Heart right ventricle (tissue), 16 donors: ENCODE measurements at regions not wholly inside any gene's neighbourhood (a gene's known extent, or its start where the extent isn't known, plus 50 kb on each side); places are given as distances from the start of the nearest gene placed in this dataset.

ENCODE experiments used
- ATAC-seq, 8 donors: fragments of 200-7000 bp; cut with Tn5 transposase; one replicate each; pipeline ENCODE4 v1.9.1; 2020; ENCODE audit warnings: mild to moderate bottlenecking in 8 of 8, moderate library complexity in 8 of 8, moderate number of reproducible peaks in 1 of 8
- DNase-seq, 2 donors: peaks; one replicate each; pipeline ENCODE4 v3.0.0-alpha.2; 2020
- H3K27ac ChIP-seq, 10 donors: fragments of 200-600 bp; sonication (generic) in 2 of 10; one replicate each; pipeline versions ENCODE4 v1.5.0 to v1.8.0; 2020 to 2022; ENCODE audit warnings: mild to moderate bottlenecking in 3 of 10
- H3K27me3 ChIP-seq, 7 donors: fragments of 200-600 bp; one replicate each; pipeline ENCODE4 v1.8.0; 2021 to 2022; ENCODE audit warnings: mild to moderate bottlenecking in 2 of 7
- H3K36me3 ChIP-seq, 9 donors: fragments of 200-600 bp; sonication (generic) in 1 of 9; one replicate each; pipeline versions ENCODE4 v1.5.0 to v1.8.0; 2020 to 2022; ENCODE audit warnings: mild to moderate bottlenecking in 2 of 9
- H3K4me1 ChIP-seq, 9 donors: fragments of 200-600 bp; sonication (generic) in 1 of 9; one replicate each; pipeline versions ENCODE4 v1.5.0 to v1.8.0; 2020 to 2022; ENCODE audit warnings: mild to moderate bottlenecking in 4 of 9
- H3K4me3 ChIP-seq, 10 donors: fragments of 200-600 bp; sonication (generic) in 2 of 10; one replicate each; pipeline versions ENCODE4 v1.5.0 to v1.8.0; 2020 to 2022; ENCODE audit warnings: mild to moderate bottlenecking in 7 of 10, moderate library complexity in 2 of 10
- H3K9me3 ChIP-seq, 11 donors: fragments of 200-600 bp in 10 of 11; sonication (generic) in 2 of 11; one replicate each; pipeline versions ENCODE4 v1.5.0 to v1.8.0; 2013 to 2022; ENCODE audit warnings: mild to moderate bottlenecking in 2 of 11, control low read depth in 1 of 11, moderate library complexity in 1 of 11
- CTCF ChIP-seq, 9 donors: fragments of 200-600 bp; sonication (generic) in 2 of 9; IDR thresholded peaks; one replicate each; pipeline versions ENCODE4 v1.5.0 to v1.8.0; 2021 to 2022; ENCODE audit warnings: antibody characterized with exemption in 9 of 9, mild to moderate bottlenecking in 5 of 9, moderate library complexity in 1 of 9
- WGBS, 2 donors: extraction: QIAGEN DNeasy Blood & Tissue Kit; methylation state at CpG; one replicate each; pipeline ENCODE4 v1.1.7; 2013; ENCODE audit warnings: inconsistent platforms in 1 of 2; 5-methylcytosine and 5-hydroxymethylcytosine counted together
- intact Hi-C, 10 donors: fragments of 100-400 bp; cut with DNase I; formaldehyde crosslinking; loops; one replicate each; pipeline versions ENCODE4 v1.11.1 to v1.14.2; 2022
- donor health status: Arrhythmogenic right ventricular cardiomyopathy.
- donor health status: ischemic (EF 13 %, LVEDD 7.1; RV severe dilation, severe dysfunction).
- donor health status: healthy with polysubstance abuse.
- donor health status: DM: no; HTN: yes; CAD: no.
- donor health status: DM: no; HTN: no; CAD: no.
- donor health status: ischemic (EF 25% LVEDD 6.9; RV normal size, moderate dysfunction).
- donor health status: ischemic (EF 25% LVEDD 5.7; RV mildly dilated, moderate dysfunction).
- donor health status: healthy.
- donor health status: DM: yes; HTN: yes; CAD: no.
- donor health status: Ischemic cardiomyopathy.
- donor health status: ischemic (EF 35%, LVEDD 5.7; RV mildly dilated, moderate dysfunction).
- donor health status: nonischemic (EF 11% LVEDD 7.7; RV severe dilation, severe dysfunction).
- donor health status: DM: yes; HTN: yes; CAD: no.
- donor health status: PGD.
- donor health status: ischemic (EF 29% LVEDD 5.4; RV normal size, mild dysfunction).
- donor health status: nonischemic (EF 23%, LVEDD 6.1; RV moderate dilation, normal function).

GRCh38 chr14:98867146-98867545 is 404.9 kb downstream of the BCL11B start:
- no peak for TF ChIP-seq CTCF (IDR thresholded peaks at IDR 0.05)
- no peaks in the 10 kb centered on the region for H3K36me3 ChIP-seq
- H3K9me3 ChIP-seq, result no peaks in the 10 kb centered on the region
- intact Hi-C loops, result no loop called here
- H3K27me3 ChIP-seq, result peaks cover 0 to 3% (median 0%) of the 10 kb centered on the region in 7 donors
- ATAC-seq (no peak), DNase-seq (no peak)
- no peak overlapping the region for H3K27ac ChIP-seq
- no peak overlapping the region for H3K4me3 ChIP-seq
- H3K4me1 ChIP-seq, result no peaks in the 10 kb centered on the region
- WGBS, 2 donors, result 83 to 87% methylated on average over 6 of the region's 6 CpGs

GRCh38 chr14:98867726-98868125 is 404.3 kb downstream of the BCL11B start:
- intact Hi-C loops, result no loop called here
- TF ChIP-seq CTCF (IDR thresholded peaks at IDR 0.05), result no peak

GRCh38 chr14:98868866-98869265 is 403.1 kb downstream of the BCL11B start:
- Histone ChIP-seq H3K4me1 (no peaks in the 10 kb centered on the region), H3K4me3 (no peak overlapping the region), H3K27me3 (peaks cover 0 to 3% (median 0%) of the 10 kb centered on the region in 7 donors), H3K27ac (no peak overlapping the region), H3K36me3 (no peaks in the 10 kb centered on the region), H3K9me3 (no peaks in the 10 kb centered on the region)
- TF ChIP-seq CTCF (IDR thresholded peaks at IDR 0.05), result no peak
- WGBS, 2 donors, result 60 to 63% methylated on average over 10 of the region's 10 CpGs
- DNase-seq (no peak), ATAC-seq (no peak)
- intact Hi-C loops, result no loop called here

More at GRCh38 chr14:98867726-98868125, 404.3 kb downstream of the BCL11B start:
- H3K4me1 ChIP-seq, result no peaks in the 10 kb centered on the region
- H3K27me3 ChIP-seq, result peaks cover 0 to 3% (median 0%) of the 10 kb centered on the region in 7 donors
- H3K36me3 ChIP-seq, result no peaks in the 10 kb centered on the region
- no peaks in the 10 kb centered on the region for H3K9me3 ChIP-seq
- ATAC-seq (no peak), DNase-seq (no peak)
- no peak overlapping the region for H3K4me3 ChIP-seq
- WGBS, 2 donors, result 79 to 82% methylated on average over 9 of the region's 9 CpGs
- H3K27ac ChIP-seq, result no peak overlapping the region

- H3K36me3 ChIP-seq, result no peaks in the 10 kb centered on the region
- no peak overlapping the region for H3K27ac ChIP-seq
- peaks cover 0 to 3% (median 0%) of the 10 kb centered on the region in 7 donors for H3K27me3 ChIP-seq
- no peaks in the 10 kb centered on the region for H3K4me1 ChIP-seq
- TF ChIP-seq CTCF (IDR thresholded peaks at IDR 0.05), result no peak
- H3K9me3 ChIP-seq, result peaks cover 0 to 11% (median 3%) of the 10 kb centered on the region in 11 donors
- DNase-seq, result no peak
- WGBS, 2 donors, result 79 to 80% methylated on average over 2 of the region's 2 CpGs
- intact Hi-C loops, result no loop called here
- no peak overlapping the region for H3K4me3 ChIP-seq
- no peak for ATAC-seq
Observed at GRCh38 chr14:98871796-98872195, 400.2 kb downstream of the BCL11B start.
